Progenitor cell of endocrine pancreas (in vitro differentiated cells): ENCODE measurements at regions not wholly inside any gene's neighbourhood (a gene's known extent, or its start where the extent isn't known, plus 50 kb on each side); places are given as distances from the start of the nearest gene placed in this dataset.

Experiments
- DNase-seq: peaks from one replicate; pipeline ENCODE4 v3.0.0; 2021; ENCODE audit warnings: low spot score; ENCODE audit not compliant: unreplicated experiment
- H3K27ac Mint-ChIP-seq: 2 replicates; pipeline ENCODE4 v1.8.0; 2021; ENCODE audit warnings: mild to moderate bottlenecking, moderate library complexity, mixed read lengths
- H3K27me3 Mint-ChIP-seq: 2 replicates; pipeline ENCODE4 v1.8.0; 2021; ENCODE audit warnings: mixed read lengths
- H3K36me3 Mint-ChIP-seq: 2 replicates; pipeline ENCODE4 v1.8.0; 2022; ENCODE audit warnings: mixed read lengths; ENCODE audit not compliant: insufficient read depth
- H3K4me1 Mint-ChIP-seq: 2 replicates; pipeline ENCODE4 v1.8.0; 2021; ENCODE audit warnings: low read depth, mixed read lengths
- H3K4me3 Mint-ChIP-seq: 2 replicates; pipeline ENCODE4 v1.8.0; 2021; ENCODE audit warnings: low read depth, mild to moderate bottlenecking, moderate library complexity, mixed read lengths
- H3K9me3 Mint-ChIP-seq: 2 replicates; pipeline ENCODE4 v1.8.0; 2021; ENCODE audit warnings: low read depth, mixed read lengths
- TF ChIP-seq, protein P1 (sequence below): fragments of 200-600 bp; sonication (generic); IDR thresholded peaks from one replicate; pipeline ENCODE4 v1.5.0; 2021; ENCODE audit warnings: antibody characterized with exemption, mild to moderate bottlenecking; ENCODE audit not compliant: unreplicated experiment

DNA sequence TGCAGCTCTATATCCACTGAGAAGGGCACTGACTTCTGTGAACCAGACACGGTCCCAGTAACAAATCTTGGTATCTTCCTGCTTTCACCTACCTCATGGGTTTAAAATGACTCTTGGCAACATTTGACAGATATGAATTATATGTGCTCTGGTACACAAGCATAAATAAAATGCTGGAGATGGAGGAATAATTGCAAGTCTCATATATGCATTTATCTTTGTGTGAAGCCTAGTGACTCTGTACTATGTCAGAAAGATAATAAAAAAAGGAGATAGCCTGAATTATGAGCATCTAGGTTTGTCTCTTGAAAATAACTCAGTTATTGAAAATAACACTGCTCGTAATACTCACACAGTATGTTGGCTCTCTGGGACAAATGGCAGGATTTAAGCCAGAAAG is 167.1 kb upstream of the CRBN start:
- Mint-ChIP-seq H3K4me3 (no peak overlapping the region), H3K4me1 (no peaks in the 10 kb centered on the region), H3K36me3 (no peaks in the 10 kb centered on the region), H3K9me3 (peaks cover 3% of the 10 kb centered on the region), H3K27me3 (peaks cover 3% of the 10 kb centered on the region), H3K27ac (no peak overlapping the region)
- no peak for DNase-seq
- TF ChIP-seq, protein P1, sequence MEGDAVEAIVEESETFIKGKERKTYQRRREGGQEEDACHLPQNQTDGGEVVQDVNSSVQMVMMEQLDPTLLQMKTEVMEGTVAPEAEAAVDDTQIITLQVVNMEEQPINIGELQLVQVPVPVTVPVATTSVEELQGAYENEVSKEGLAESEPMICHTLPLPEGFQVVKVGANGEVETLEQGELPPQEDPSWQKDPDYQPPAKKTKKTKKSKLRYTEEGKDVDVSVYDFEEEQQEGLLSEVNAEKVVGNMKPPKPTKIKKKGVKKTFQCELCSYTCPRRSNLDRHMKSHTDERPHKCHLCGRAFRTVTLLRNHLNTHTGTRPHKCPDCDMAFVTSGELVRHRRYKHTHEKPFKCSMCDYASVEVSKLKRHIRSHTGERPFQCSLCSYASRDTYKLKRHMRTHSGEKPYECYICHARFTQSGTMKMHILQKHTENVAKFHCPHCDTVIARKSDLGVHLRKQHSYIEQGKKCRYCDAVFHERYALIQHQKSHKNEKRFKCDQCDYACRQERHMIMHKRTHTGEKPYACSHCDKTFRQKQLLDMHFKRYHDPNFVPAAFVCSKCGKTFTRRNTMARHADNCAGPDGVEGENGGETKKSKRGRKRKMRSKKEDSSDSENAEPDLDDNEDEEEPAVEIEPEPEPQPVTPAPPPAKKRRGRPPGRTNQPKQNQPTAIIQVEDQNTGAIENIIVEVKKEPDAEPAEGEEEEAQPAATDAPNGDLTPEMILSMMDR: no peak

DNA sequence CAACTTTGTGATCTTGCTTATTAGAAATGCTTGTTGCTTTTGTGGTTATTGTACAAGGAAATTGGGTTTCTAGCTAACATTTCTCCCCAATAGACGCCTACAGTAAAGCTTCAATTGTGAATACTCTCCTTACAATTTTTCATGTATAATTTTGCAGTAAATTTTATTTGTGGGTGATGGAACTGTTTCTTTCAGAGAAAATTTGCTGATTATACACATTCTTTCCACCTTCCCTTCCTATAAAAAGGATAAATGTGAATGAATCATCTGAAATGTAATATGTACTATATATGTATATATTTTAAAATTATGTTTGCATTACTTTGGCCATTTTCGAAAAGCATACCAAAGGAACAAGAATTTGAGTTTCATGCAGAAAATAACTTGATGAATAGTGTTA is 162.7 kb upstream of the CRBN start:
- H3K4me3 Mint-ChIP-seq: no peak overlapping the region
- TF ChIP-seq, protein P1: no peak
- no peaks in the 10 kb centered on the region for H3K36me3 Mint-ChIP-seq
- no peaks in the 10 kb centered on the region for H3K9me3 Mint-ChIP-seq
- peaks cover 4% of the 10 kb centered on the region for H3K4me1 Mint-ChIP-seq
- DNase-seq: no peak
- H3K27me3 Mint-ChIP-seq: peaks cover 3% of the 10 kb centered on the region
- H3K27ac Mint-ChIP-seq: no peak overlapping the region

DNA sequence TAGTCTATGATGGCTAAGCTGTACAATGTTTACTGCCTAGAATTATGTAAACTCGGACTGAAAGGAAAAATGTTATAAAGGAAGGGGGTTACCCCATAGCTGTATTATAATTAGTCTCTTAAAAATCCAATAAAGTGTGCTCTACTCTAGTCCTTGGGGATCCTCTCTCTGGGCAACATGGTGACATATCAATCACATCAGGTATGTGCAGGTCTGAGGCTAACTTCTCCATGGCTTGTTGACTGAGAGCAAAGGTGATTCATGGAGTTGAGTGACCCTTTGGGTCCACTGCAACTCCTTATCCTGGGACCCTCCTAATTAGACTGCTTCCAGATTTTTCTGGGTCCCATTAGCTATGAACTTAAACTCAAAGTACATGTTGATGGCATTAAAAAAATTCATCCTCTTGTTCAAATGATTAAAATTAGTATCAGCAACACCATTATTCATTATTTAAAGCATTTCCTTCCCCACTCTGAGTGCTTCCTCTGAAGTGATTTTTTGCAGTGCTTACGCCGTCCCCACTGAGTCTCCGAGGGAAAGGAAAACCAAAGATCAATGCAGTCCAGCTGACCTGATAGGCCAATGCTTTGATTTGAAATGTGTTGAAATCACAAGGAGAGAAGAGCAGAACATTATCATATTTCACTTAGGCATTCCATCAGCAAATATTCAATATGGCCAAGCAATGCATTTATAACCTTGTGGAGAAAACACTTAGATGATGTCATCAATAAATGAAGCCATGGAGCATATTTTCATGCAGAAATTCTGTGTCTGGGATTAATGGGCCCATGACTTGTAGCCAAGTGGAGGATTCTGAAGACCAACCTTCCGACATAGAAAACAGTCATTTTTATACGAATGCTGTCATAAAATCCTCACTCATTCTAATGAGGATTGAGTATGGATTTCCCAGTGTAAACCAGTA is 161.7 kb upstream of the CRBN start:
- Mint-ChIP-seq H3K36me3 (no peaks in the 10 kb centered on the region), H3K27ac (no peak overlapping the region), H3K27me3 (peaks cover 3% of the 10 kb centered on the region), H3K4me3 (no peak overlapping the region), H3K9me3 (no peaks in the 10 kb centered on the region), H3K4me1 (peaks cover 4% of the 10 kb centered on the region)
- TF ChIP-seq, protein P1: no peak
- no peak for DNase-seq

DNA sequence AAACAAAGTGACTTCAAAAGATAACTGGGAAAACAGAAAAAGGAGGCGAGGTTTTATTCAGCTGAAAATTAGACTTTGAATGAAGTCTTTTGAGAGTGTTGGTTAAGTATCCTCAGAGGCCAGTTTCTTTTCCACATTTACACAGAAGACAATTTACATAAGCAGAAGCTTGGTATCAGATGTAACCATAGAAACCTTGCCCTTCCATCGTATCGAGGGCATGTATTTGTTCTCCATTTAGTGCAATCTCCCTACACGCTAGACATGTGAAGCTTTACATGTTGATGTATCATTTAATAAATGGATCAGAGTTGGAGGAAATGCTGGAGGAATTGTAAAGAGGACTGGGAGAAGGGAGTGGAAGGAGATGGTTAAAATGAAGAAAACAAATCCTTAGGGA is 161.0 kb upstream of the CRBN start:
- no peaks in the 10 kb centered on the region for H3K27me3 Mint-ChIP-seq

DNA sequence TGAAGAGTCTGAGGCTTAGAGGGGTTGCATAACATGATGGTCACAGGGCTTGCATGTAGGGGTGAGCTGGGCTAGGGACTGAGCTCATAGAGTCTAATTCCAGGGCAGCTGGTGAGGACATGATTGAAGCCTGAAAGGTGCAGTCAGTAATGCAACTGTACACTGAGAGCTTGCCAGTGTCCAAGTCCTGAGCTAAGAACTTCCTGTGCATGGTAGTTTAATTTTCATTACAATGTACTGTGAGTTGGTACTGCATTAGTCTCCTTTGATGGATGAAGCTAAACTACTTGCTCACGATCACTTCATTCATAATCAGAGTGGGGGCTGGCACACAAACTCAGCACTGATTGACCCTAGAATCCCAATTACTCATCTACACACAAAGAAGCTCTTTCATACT is 156.4 kb upstream of the CRBN start:
- peaks cover 4% of the 10 kb centered on the region for H3K4me1 Mint-ChIP-seq
- TF ChIP-seq, protein P1: no peak
- DNase-seq: no peak
- H3K27ac Mint-ChIP-seq: no peak overlapping the region
- no peaks in the 10 kb centered on the region for H3K9me3 Mint-ChIP-seq
- no peak overlapping the region for H3K4me3 Mint-ChIP-seq
- H3K36me3 Mint-ChIP-seq: no peaks in the 10 kb centered on the region
- peaks cover 4% of the 10 kb centered on the region for H3K27me3 Mint-ChIP-seq

More for the DNA sequence above, 161.0 kb upstream of the CRBN start:
- peaks cover 4% of the 10 kb centered on the region for H3K4me1 Mint-ChIP-seq
- no peak overlapping the region for H3K4me3 Mint-ChIP-seq
- H3K36me3 Mint-ChIP-seq: no peaks in the 10 kb centered on the region
- DNase-seq: no peak
- H3K9me3 Mint-ChIP-seq: no peaks in the 10 kb centered on the region
- TF ChIP-seq, protein P1: no peak
- no peak overlapping the region for H3K27ac Mint-ChIP-seq
